PC-3 (cell line): ENCODE measurements at regions not wholly inside any gene's neighbourhood (a gene's known extent, or its start where the extent isn't known, plus 50 kb on each side); places are given as distances from the start of the nearest gene placed in this dataset.
A peak's percentile ranks its signal among the peaks of the same experiment; 100 is the strongest.

Source experiments
- ATAC-seq: fragments of 200-7000 bp; cut with Tn5 transposase; 2 replicates; pipeline ENCODE4 v1.9.1; 2020; ENCODE audit warnings: mild to moderate bottlenecking, moderate library complexity
- BruUV-seq: library from RNA; stranded (reverse); fragments of 400-500 nt; replicated peaks from 2 replicates; lab custom pipeline; 2021; lab: Mats Ljungman, UMichigan
- CTCF ChIA-PET: fragments of 300-600 bp; sonication (Branson Sonifier 250); formaldehyde crosslinking; loops from one replicate; lab custom pipeline; 2022; ENCODE audit warnings: antibody characterized with exemption; lab: Charles Lee
- POLR2A ChIA-PET: fragments of 300-600 bp; sonication (Branson Sonifier 250); formaldehyde crosslinking; loops from one replicate; lab custom pipeline; 2022; ENCODE audit warnings: antibody characterized with exemption; ENCODE audit not compliant: unreplicated experiment; lab: Charles Lee
- DNase-seq: peaks from one replicate; pipeline ENCODE4 v3.0.0-alpha.2; 2015
- H2AFZ ChIP-seq: fragments of 300-600 bp; sonication (generic); 2 replicates; pipeline ENCODE4 v1.6.0; 2016; ENCODE audit warnings: antibody characterized with exemption, low read length
- H3F3A ChIP-seq: fragments of 300-600 bp; sonication (generic); one replicate; pipeline ENCODE4 v1.6.0; 2017; ENCODE audit warnings: antibody characterized with exemption, low read length, control low read depth, mild to moderate bottlenecking; ENCODE audit not compliant: unreplicated experiment
- H3K27ac ChIP-seq: fragments of 300-600 bp; sonication (generic); 2 replicates; pipeline ENCODE4 v1.5.1; 2016; ENCODE audit warnings: mild to moderate bottlenecking, low read length
- H3K27me3 ChIP-seq: fragments of 300-600 bp; sonication (generic); 2 replicates; pipeline ENCODE4 v1.6.1; 2016; ENCODE audit warnings: low read length, mixed read lengths
- H3K36me3 ChIP-seq: fragments of 300-600 bp; sonication (generic); 2 replicates; pipeline ENCODE4 v1.6.1; 2016; ENCODE audit warnings: low read depth, mixed run types, low read length, mixed read lengths
- H3K4me1 ChIP-seq: fragments of 300-600 bp; sonication (generic); 2 replicates; pipeline ENCODE4 v1.5.1; 2016; ENCODE audit warnings: low read length; ENCODE audit not compliant: insufficient read depth
- H3K4me2 ChIP-seq: fragments of 300-600 bp; sonication (generic); 2 replicates; pipeline ENCODE4 v1.6.0; 2016; ENCODE audit warnings: low read length
- H3K4me3 ChIP-seq: fragments of 300-600 bp; sonication (generic); 2 replicates; pipeline ENCODE4 v1.5.1; 2016; ENCODE audit warnings: mild to moderate bottlenecking, low read length, mixed read lengths
- H3K79me2 ChIP-seq: fragments of 300-600 bp; sonication (generic); 2 replicates; pipeline ENCODE4 v1.6.1; 2017; ENCODE audit warnings: low read length, mixed read lengths
- H3K9ac ChIP-seq: fragments of 300-600 bp; sonication (generic); 2 replicates; pipeline ENCODE4 v1.6.0; 2016; ENCODE audit warnings: mild to moderate bottlenecking, low read length
- H3K9me2 ChIP-seq: fragments of 300-600 bp; sonication (generic); replicated peaks from 2 replicates; pipeline ENCODE4 v1.6.1; 2016; ENCODE audit warnings: mixed run types, low read length, mixed read lengths
- H3K9me3 ChIP-seq: fragments of 300-600 bp; sonication (generic); 2 replicates; pipeline ENCODE4 v1.6.1; 2016; ENCODE audit warnings: low read length, mixed read lengths
- H4K20me1 ChIP-seq: fragments of 300-600 bp; sonication (generic); 2 replicates; pipeline ENCODE4 v1.6.1; 2016; ENCODE audit warnings: low read length, mixed read lengths
- EZH2 ChIP-seq: fragments of 300-600 bp; sonication (generic); IDR thresholded peaks from one replicate; pipeline ENCODE4 v1.6.1; 2017; ENCODE audit warnings: antibody characterized with exemption, mild to moderate bottlenecking, low read length; ENCODE audit not compliant: unreplicated experiment
- EZH2phosphoT487 ChIP-seq: fragments of 300-600 bp; sonication (generic); IDR thresholded peaks from 2 replicates; pipeline ENCODE4 v1.6.1; 2018; ENCODE audit warnings: mild to moderate bottlenecking, antibody characterized with exemption, low read length, borderline replicate concordance
- intact Hi-C: fragments of 100-400 bp; cut with micrococcal nuclease; formaldehyde crosslinking; loops from 2 replicates; pipeline ENCODE4 v1.9.0; 2023
- TF ChIP-seq, protein P1 (sequence below): fragments of 300-600 bp; sonication (generic); conservative IDR thresholded peaks from 2 replicates; pipeline ENCODE4 v1.5.1; 2017; ENCODE audit warnings: antibody characterized with exemption, low read depth, mild to moderate bottlenecking, low read length

DNA sequence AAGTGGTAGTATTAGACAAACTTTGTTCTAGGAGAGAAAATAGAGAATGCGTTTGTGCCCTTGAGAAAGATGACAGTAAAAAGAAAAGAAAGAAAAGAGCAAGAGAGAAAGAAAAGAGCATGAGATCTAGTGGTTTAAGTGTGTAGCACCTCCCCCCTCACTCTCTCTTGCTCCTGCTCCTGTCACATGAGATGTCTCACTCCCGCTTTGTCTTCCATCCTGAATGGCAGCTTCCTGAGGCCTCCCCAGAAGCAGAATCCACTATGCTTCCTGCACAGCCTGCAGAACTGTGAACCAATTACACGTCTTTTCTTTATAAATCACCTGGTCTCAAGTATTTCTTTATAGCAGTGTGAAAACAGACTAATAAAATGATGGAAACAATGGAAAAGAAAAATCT lies 499.6 kb downstream of the ACTRT1 start:
- no peak overlapping the region for H3K4me2 ChIP-seq
- ChIA-PET POLR2A (no interaction called here), CTCF (no interaction called here)
- TF ChIP-seq EZH2: no peak
- TF ChIP-seq, protein P1, sequence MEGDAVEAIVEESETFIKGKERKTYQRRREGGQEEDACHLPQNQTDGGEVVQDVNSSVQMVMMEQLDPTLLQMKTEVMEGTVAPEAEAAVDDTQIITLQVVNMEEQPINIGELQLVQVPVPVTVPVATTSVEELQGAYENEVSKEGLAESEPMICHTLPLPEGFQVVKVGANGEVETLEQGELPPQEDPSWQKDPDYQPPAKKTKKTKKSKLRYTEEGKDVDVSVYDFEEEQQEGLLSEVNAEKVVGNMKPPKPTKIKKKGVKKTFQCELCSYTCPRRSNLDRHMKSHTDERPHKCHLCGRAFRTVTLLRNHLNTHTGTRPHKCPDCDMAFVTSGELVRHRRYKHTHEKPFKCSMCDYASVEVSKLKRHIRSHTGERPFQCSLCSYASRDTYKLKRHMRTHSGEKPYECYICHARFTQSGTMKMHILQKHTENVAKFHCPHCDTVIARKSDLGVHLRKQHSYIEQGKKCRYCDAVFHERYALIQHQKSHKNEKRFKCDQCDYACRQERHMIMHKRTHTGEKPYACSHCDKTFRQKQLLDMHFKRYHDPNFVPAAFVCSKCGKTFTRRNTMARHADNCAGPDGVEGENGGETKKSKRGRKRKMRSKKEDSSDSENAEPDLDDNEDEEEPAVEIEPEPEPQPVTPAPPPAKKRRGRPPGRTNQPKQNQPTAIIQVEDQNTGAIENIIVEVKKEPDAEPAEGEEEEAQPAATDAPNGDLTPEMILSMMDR: no peak
- TF ChIP-seq EZH2phosphoT487: no peak
- H3K9me2 ChIP-seq: no peaks in the 10 kb centered on the region
- intact Hi-C loops: no loop called here
- ATAC-seq (no peak), DNase-seq (no peak)
- no peak overlapping the region for H3K9ac ChIP-seq
- no peaks in the 10 kb centered on the region for H3K27me3 ChIP-seq
- H4K20me1 ChIP-seq: no peaks in the 10 kb centered on the region
- H3K4me3 ChIP-seq: no peak overlapping the region
- no peaks in the 10 kb centered on the region for H3K79me2 ChIP-seq
- H3K36me3 ChIP-seq: no peaks in the 10 kb centered on the region
- no peaks in the 10 kb centered on the region for H3K4me1 ChIP-seq
- H3K9me3 ChIP-seq: no peaks in the 10 kb centered on the region
- BruUV-seq: no TSS peak
- H3F3A ChIP-seq: no peaks in the 10 kb centered on the region
- no peak overlapping the region for H3K27ac ChIP-seq
- no peak overlapping the region for H2AFZ ChIP-seq

DNA sequence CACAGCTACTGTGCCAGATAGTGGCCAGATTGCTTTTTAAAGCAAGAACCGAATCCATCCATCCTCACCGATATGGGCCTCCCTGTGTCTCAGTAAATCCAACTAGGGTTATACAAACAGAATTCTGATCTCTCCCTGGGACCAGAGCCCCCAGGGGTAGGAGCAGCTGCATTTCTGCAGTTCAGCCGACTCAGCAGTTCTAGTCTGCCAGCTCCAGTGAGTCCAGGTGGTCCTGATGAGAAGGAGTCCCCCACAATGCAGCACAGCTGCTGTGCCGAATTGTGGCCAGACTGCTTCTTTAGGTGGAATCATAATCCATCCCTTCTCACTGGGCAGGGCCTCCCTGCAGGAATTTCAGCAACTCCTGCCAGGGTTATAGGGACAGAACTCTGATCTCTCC lies 532.9 kb downstream of the ACTRT1 start:
- Histone ChIP-seq H3K9ac (no peak overlapping the region), H3K9me3 (0 out of 2 replicates have a peak, but pooled peaks cover 5% of the 10 kb centered on the region), H2AFZ (no peak overlapping the region), H3K27ac (no peak overlapping the region), H4K20me1 (no peaks in the 10 kb centered on the region), H3F3A (no peaks in the 10 kb centered on the region), H3K4me3 (no peak overlapping the region), H3K27me3 (no peaks in the 10 kb centered on the region), H3K9me2 (no peaks in the 10 kb centered on the region), H3K4me2 (no peak overlapping the region), H3K79me2 (no peaks in the 10 kb centered on the region), H3K36me3 (no peaks in the 10 kb centered on the region), H3K4me1 (no peaks in the 10 kb centered on the region)
- intact Hi-C loops: no loop called here
- DNase-seq: no peak
- POLR2A ChIA-PET: no interaction called here
- TF ChIP-seq, protein P1: no peak
- TF ChIP-seq EZH2phosphoT487 (no peak), EZH2 (no peak)
- BruUV-seq: no TSS peak
- CTCF ChIA-PET: no interaction called here
- no peak for ATAC-seq

DNA sequence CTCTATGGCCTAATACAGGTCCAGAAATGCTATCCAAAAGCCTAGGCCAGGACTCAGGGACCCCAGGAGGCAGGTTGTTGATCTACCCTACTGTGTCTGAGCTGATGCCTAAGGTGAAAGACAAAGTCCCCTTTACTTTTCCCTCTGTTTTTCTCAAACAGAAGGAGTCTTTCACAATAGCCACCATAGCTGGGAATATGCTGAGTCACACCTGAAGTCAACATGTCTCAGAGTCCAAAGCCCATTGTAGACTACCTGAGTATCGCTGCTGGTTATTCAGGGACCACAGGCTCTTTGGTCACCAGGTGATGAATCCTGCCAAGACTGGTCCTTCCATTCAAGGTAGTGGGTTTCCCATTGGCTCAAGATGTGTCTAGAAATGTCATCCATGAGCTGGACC lies 562.2 kb downstream of the ACTRT1 start:
- TF ChIP-seq EZH2phosphoT487 (no peak), EZH2 (no peak)
- TF ChIP-seq, protein P1: no peak
- CTCF ChIA-PET: no interaction called here
- Histone ChIP-seq H2AFZ (no peak overlapping the region), H3K79me2 (no peaks in the 10 kb centered on the region), H3K9me3 (no peaks in the 10 kb centered on the region), H3K9me2 (no peaks in the 10 kb centered on the region), H3F3A (no peaks in the 10 kb centered on the region), H3K27me3 (no peaks in the 10 kb centered on the region), H3K9ac (no peak overlapping the region), H3K4me2 (no peak overlapping the region), H3K4me3 (no peak overlapping the region), H4K20me1 (no peaks in the 10 kb centered on the region), H3K27ac (no peak overlapping the region), H3K4me1 (no peaks in the 10 kb centered on the region), H3K36me3 (no peaks in the 10 kb centered on the region)
- no TSS peak for BruUV-seq
- DNase-seq: peak; percentile 1
- intact Hi-C loops: no loop called here
- no peak for ATAC-seq
- POLR2A ChIA-PET: no interaction called here
